B cell (primary cell): ENCODE measurements at regions not wholly inside any gene's neighbourhood (a gene's known extent, or its start where the extent isn't known, plus 50 kb on each side); places are given as distances from the start of the nearest gene placed in this dataset.

Source experiments
- ATAC-seq: fragments of 200-7000 bp; cut with Tn5 transposase; one replicate; pipeline ENCODE4 v1.10.0; 2021; ENCODE audit warnings: low read depth, mild to moderate bottlenecking, moderate number of reproducible peaks, moderate library complexity
- CTCF ChIA-PET: fragments of 350-600 bp; sonication (Branson Sonifier 250); formaldehyde crosslinking; loops from one replicate; lab custom pipeline; 2021; ENCODE audit warnings: antibody characterized with exemption, inconsistent platforms; lab: Charles Lee
- POLR2A ChIA-PET: fragments of 350-600 bp; sonication (Branson Sonifier 250); formaldehyde crosslinking; loops from one replicate; lab custom pipeline; 2021; ENCODE audit warnings: antibody characterized with exemption; lab: Charles Lee
- DNase-seq: peaks from one replicate; pipeline ENCODE4 v3.0.0; 2013
- H2AFZ ChIP-seq: 2 replicates; pipeline ENCODE4 v1.6.1; 2012; ENCODE audit warnings: mild to moderate bottlenecking, low read depth, low read length; ENCODE audit not compliant: insufficient read depth, poor library complexity, severe bottlenecking
- H3K27ac ChIP-seq, 2 donors: 1 replicate in 1 of 2; 2 replicates in 1 of 2; pipeline ENCODE4 v1.5.1; 2012 to 2013; ENCODE audit warnings: low read length in 2 of 2, mild to moderate bottlenecking in 2 of 2, moderate library complexity in 1 of 2
- H3K27me3 ChIP-seq, 4 experiments: fragments of 200-600 bp in 1 of 4; sonication (generic) in 1 of 4; replicated peaks in 1 of 4; 1 replicate in 2 of 4; 2 replicates in 2 of 4; pipeline versions ENCODE4 v1.6.1 to v1.7.0; 2013 to 2016; ENCODE audit warnings: low read length in 3 of 4, mild to moderate bottlenecking in 2 of 4, mixed read lengths in 1 of 4, moderate library complexity in 1 of 4; ENCODE audit not compliant: insufficient read depth in 4 of 4, control insufficient read depth in 3 of 4; ENCODE audit errors: control extremely low read depth in 1 of 4
- H3K36me3 ChIP-seq, 2 experiments: replicated peaks in 1 of 2; 1 replicate in 1 of 2; 2 replicates in 1 of 2; pipeline versions ENCODE4 v1.6.1 to v1.7.1; 2013; ENCODE audit warnings: low read length in 1 of 2; ENCODE audit not compliant: insufficient read depth in 2 of 2, control insufficient read depth in 1 of 2; ENCODE audit errors: control extremely low read depth in 1 of 2, extremely low read depth in 1 of 2
- H3K4me1 ChIP-seq, 2 donors: fragments of 200-600 bp in 1 of 2; sonication (generic) in 1 of 2; 1 replicate in 1 of 2; 2 replicates in 1 of 2; pipeline versions ENCODE4 v1.5.1 to v1.6.1; 2013 to 2017; ENCODE audit warnings: low read length in 2 of 2; ENCODE audit not compliant: control insufficient read depth in 2 of 2, insufficient read depth in 2 of 2
- H3K4me2 ChIP-seq: replicated peaks from 2 replicates; pipeline ENCODE3; 2012; ENCODE audit warnings: mild to moderate bottlenecking, low read depth, low read length; ENCODE audit not compliant: poor library complexity, severe bottlenecking
- H3K4me3 ChIP-seq, 5 experiments: fragments of 200-600 bp in 1 of 5; sonication (generic) in 1 of 5; 1 replicate in 3 of 5; 2 replicates in 2 of 5; pipeline versions ENCODE4 v1.5.1 to v1.7.0; 2011 to 2016; ENCODE audit warnings: low read length in 4 of 5, mild to moderate bottlenecking in 4 of 5, low read depth in 2 of 5, control low read depth in 1 of 5, moderate library complexity in 1 of 5; ENCODE audit not compliant: insufficient read depth in 1 of 5; ENCODE audit errors: control extremely low read depth in 1 of 5, extremely low read depth in 1 of 5
- H3K79me2 ChIP-seq: fragments of 200-600 bp; sonication (generic); one replicate; pipeline ENCODE4 v1.6.0; 2016; ENCODE audit warnings: low read length; ENCODE audit not compliant: control insufficient read depth, insufficient read depth
- H3K9ac ChIP-seq: fragments of 200-600 bp; sonication (generic); 2 replicates; pipeline ENCODE4 v1.6.1; 2017; ENCODE audit warnings: mild to moderate bottlenecking, low read length, moderate library complexity
- H3K9me3 ChIP-seq, 3 donors: one replicate each; pipeline versions ENCODE4 v1.6.1 to v1.7.1; 2013; ENCODE audit warnings: low read length in 2 of 3; ENCODE audit not compliant: control insufficient read depth in 2 of 3, insufficient read depth in 1 of 3; ENCODE audit errors: control extremely low read depth in 1 of 3
- H4K20me1 ChIP-seq: 2 replicates; pipeline ENCODE4 v1.6.0; 2012; ENCODE audit warnings: mild to moderate bottlenecking, low read length; ENCODE audit not compliant: insufficient read depth, control insufficient read depth, poor library complexity, severe bottlenecking
- H3K27ac Mint-ChIP-seq: one replicate; pipeline ENCODE4 v1.8.0; 2021; ENCODE audit warnings: mixed read lengths
- H3K27me3 Mint-ChIP-seq: one replicate; pipeline ENCODE4 v1.8.0; 2021; ENCODE audit warnings: mixed read lengths
- H3K4me1 Mint-ChIP-seq: one replicate; pipeline ENCODE4 v1.8.0; 2021; ENCODE audit warnings: mixed read lengths
- H3K4me3 Mint-ChIP-seq: one replicate; pipeline ENCODE4 v1.8.0; 2021; ENCODE audit warnings: mixed read lengths
- H3K9me3 Mint-ChIP-seq: one replicate; pipeline ENCODE4 v1.8.0; 2022; ENCODE audit warnings: mixed read lengths; ENCODE audit not compliant: insufficient read depth
- EZH2 ChIP-seq: IDR thresholded peaks from 2 replicates; pipeline ENCODE4 v1.6.1; 2012; ENCODE audit warnings: borderline replicate concordance, low read depth, mild to moderate bottlenecking, moderate library complexity, low read length; ENCODE audit not compliant: insufficient read depth, poor library complexity, severe bottlenecking
- WGBS: methylation state at CpG from one replicate; pipeline ENCODE4 v1.1.5; 2013; ENCODE audit warnings: missing lambda C conversion rate; ENCODE audit not compliant: insufficient coverage; 5-methylcytosine and 5-hydroxymethylcytosine counted together
- intact Hi-C: fragments of 100-400 bp; cut with micrococcal nuclease; formaldehyde crosslinking; loops from one replicate; pipeline ENCODE4 v1.10.0; 2022
- TF ChIP-seq, protein P1 (sequence below): fragments of 200-600 bp; IDR thresholded peaks from one replicate; pipeline ENCODE4 v1.8.0; 2022; ENCODE audit warnings: antibody characterized with exemption, mild to moderate bottlenecking

DNA sequence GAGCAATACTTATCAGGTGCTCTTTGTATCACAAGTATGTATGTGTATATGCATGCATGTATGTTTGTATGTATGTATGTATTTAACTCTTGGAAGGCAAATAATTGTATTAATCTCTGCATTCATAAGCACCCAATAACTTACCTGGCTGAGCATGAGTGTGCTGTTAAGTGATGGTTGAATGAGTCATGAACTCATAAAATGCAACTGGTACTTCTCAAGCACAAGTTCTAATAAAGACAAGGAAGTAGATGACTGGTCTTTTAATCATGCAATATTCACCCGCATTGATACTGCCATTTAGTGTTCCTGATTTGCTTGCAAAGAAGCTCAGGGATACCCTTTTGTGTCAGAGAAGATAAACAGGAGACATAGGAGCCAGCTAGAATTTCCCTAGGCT is 204.9 kb upstream of the TRPM3 start:
- Mint-ChIP-seq H3K4me3 (no peak overlapping the region), H3K4me1 (no peaks in the 10 kb centered on the region), H3K27me3 (peaks cover 15% of the 10 kb centered on the region), H3K27ac (no peak overlapping the region), H3K9me3 (no peaks in the 10 kb centered on the region)
- Histone ChIP-seq H3K9ac (no peak overlapping the region), H2AFZ (no peak overlapping the region), H3K4me3 (no peak overlapping the region), H3K36me3 (no peaks in the 10 kb centered on the region), H3K4me2 (no peak overlapping the region), H3K4me1 (no peaks in the 10 kb centered on the region), H3K27ac (no peak overlapping the region), H3K9me3 (no peaks in the 10 kb centered on the region), H4K20me1 (no peaks in the 10 kb centered on the region), H3K27me3 (peaks cover 0 to 8% (median 0%) of the 10 kb centered on the region in 4 experiments), H3K79me2 (no peaks in the 10 kb centered on the region)
- TF ChIP-seq, protein P1, sequence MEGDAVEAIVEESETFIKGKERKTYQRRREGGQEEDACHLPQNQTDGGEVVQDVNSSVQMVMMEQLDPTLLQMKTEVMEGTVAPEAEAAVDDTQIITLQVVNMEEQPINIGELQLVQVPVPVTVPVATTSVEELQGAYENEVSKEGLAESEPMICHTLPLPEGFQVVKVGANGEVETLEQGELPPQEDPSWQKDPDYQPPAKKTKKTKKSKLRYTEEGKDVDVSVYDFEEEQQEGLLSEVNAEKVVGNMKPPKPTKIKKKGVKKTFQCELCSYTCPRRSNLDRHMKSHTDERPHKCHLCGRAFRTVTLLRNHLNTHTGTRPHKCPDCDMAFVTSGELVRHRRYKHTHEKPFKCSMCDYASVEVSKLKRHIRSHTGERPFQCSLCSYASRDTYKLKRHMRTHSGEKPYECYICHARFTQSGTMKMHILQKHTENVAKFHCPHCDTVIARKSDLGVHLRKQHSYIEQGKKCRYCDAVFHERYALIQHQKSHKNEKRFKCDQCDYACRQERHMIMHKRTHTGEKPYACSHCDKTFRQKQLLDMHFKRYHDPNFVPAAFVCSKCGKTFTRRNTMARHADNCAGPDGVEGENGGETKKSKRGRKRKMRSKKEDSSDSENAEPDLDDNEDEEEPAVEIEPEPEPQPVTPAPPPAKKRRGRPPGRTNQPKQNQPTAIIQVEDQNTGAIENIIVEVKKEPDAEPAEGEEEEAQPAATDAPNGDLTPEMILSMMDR, result no peak
- no peak for TF ChIP-seq EZH2
- DNase-seq (no peak), ATAC-seq (no peak)
- POLR2A ChIA-PET, result no interaction called here
- WGBS, result no CpG with 5 or more reads among the region's 1 CpG
- CTCF ChIA-PET, result no interaction called here
- intact Hi-C loops, result no loop called here

DNA sequence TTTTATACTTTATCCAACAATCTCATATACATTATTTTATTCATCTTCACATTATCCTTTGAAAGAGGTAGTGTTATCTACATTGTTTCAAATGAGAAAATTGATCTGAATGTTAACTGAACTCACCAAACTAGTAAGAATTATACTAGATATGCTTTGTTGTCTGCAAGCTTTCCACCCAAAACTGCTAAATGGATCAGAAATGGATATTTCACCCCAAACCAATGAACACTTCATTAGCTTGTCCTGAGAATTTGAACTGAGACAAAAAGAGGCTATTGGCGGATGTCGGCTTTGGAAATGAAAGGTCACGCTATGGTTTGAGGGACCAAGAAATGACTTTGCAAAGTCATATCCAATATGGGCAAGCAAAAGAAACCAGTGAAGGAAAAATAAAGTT is 201.9 kb upstream of the TRPM3 start:
- ChIA-PET POLR2A (no interaction called here), CTCF (no interaction called here)
- no peak overlapping the region for H3K9ac ChIP-seq
- no peak overlapping the region for H3K27ac Mint-ChIP-seq
- H4K20me1 ChIP-seq, result no peaks in the 10 kb centered on the region
- no peaks in the 10 kb centered on the region for H3K4me1 ChIP-seq
- H3K4me1 Mint-ChIP-seq, result no peaks in the 10 kb centered on the region
- 98% methylated on average over 3 of the region's 3 CpGs for WGBS
- H3K27me3 Mint-ChIP-seq, result peaks cover 15% of the 10 kb centered on the region
- no peaks in the 10 kb centered on the region for H3K9me3 Mint-ChIP-seq
- TF ChIP-seq, protein P1, result no peak
- TF ChIP-seq EZH2, result no peak
- no peak for DNase-seq
- no peak overlapping the region for H2AFZ ChIP-seq
- no peaks in the 10 kb centered on the region for H3K79me2 ChIP-seq
- no peak for ATAC-seq
- H3K4me3 Mint-ChIP-seq, result no peak overlapping the region
- H3K27ac ChIP-seq, result no peak overlapping the region
- H3K9me3 ChIP-seq, result no peaks in the 10 kb centered on the region
- H3K36me3 ChIP-seq, result no peaks in the 10 kb centered on the region
- intact Hi-C loops, result no loop called here
- no peak overlapping the region for H3K4me2 ChIP-seq
- no peak overlapping the region for H3K4me3 ChIP-seq
- no peaks in the 10 kb centered on the region for H3K27me3 ChIP-seq
